Stimulated activated naive CD8-positive, alpha-beta T cell treated with anti-CD3 and anti-CD28 coated beads, Interleukin-15, Interleukin-2, amounts not matched to agents 100 ng/mL and 50 ng/mL, for 24 hours (primary cell): ENCODE measurements at regions not wholly inside any gene's neighbourhood (a gene's known extent, or its start where the extent isn't known, plus 50 kb on each side); places are given as distances from the start of the nearest gene placed in this dataset.

Source experiments
- H3K27ac Mint-ChIP-seq: one replicate; pipeline ENCODE4 v1.8.0; 2021; ENCODE audit warnings: mild to moderate bottlenecking, mixed read lengths
- H3K27me3 Mint-ChIP-seq: one replicate; pipeline ENCODE4 v1.8.0; 2021; ENCODE audit warnings: mixed read lengths
- H3K36me3 Mint-ChIP-seq: one replicate; pipeline ENCODE4 v1.8.0; 2021; ENCODE audit warnings: low read depth, mixed read lengths
- H3K4me1 Mint-ChIP-seq: one replicate; pipeline ENCODE4 v1.8.0; 2021; ENCODE audit warnings: low read depth, mixed read lengths
- H3K4me3 Mint-ChIP-seq: one replicate; pipeline ENCODE4 v1.8.0; 2021; ENCODE audit warnings: mild to moderate bottlenecking, mixed read lengths
- H3K9me3 Mint-ChIP-seq: one replicate; pipeline ENCODE4 v1.8.0; 2021; ENCODE audit warnings: mixed read lengths

DNA sequence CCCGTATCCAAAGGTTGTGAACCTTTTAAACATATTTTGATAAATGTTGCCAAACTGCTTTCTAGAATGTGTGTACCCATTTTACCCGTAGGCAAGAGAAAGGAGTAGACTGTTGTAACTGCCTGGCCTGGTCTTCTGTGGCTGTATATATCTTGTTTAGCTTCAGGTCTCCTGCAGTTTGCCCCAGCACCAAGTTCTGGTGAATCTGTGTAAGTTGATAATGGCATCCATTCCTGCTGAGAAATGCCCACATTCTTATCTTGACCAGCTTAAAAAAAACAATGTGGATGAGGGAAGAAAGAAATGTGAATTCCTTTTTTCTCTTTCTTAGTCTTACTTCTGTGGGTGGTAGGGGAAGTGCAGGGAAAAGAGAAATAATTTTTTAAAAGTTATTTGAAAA, 53.3 kb upstream of the TLE3 start:
- H3K36me3 Mint-ChIP-seq: no peaks in the 10 kb centered on the region
- H3K27me3 Mint-ChIP-seq: peaks cover 24% of the 10 kb centered on the region
- no peak overlapping the region for H3K27ac Mint-ChIP-seq
- H3K4me3 Mint-ChIP-seq: no peak overlapping the region
- H3K9me3 Mint-ChIP-seq: no peaks in the 10 kb centered on the region
- H3K4me1 Mint-ChIP-seq: no peaks in the 10 kb centered on the region

- Mint-ChIP-seq H3K27ac (no peak overlapping the region), H3K4me1 (no peaks in the 10 kb centered on the region), H3K36me3 (no peaks in the 10 kb centered on the region), H3K9me3 (no peaks in the 10 kb centered on the region), H3K27me3 (peaks cover 31% of the 10 kb centered on the region), H3K4me3 (no peak overlapping the region)
These were observed 52.7 kb upstream of the TLE3 start for GRCh38 chr15:70150405-70150747.

GRCh38 chr15:70149667-70150404, 52.1 kb upstream of the TLE3 start:
- no peak overlapping the region for H3K27ac Mint-ChIP-seq
- no peak overlapping the region for H3K4me3 Mint-ChIP-seq
- no peaks in the 10 kb centered on the region for H3K36me3 Mint-ChIP-seq
- no peaks in the 10 kb centered on the region for H3K9me3 Mint-ChIP-seq
- peaks cover 36% of the 10 kb centered on the region for H3K27me3 Mint-ChIP-seq
- H3K4me1 Mint-ChIP-seq: no peaks in the 10 kb centered on the region

DNA sequence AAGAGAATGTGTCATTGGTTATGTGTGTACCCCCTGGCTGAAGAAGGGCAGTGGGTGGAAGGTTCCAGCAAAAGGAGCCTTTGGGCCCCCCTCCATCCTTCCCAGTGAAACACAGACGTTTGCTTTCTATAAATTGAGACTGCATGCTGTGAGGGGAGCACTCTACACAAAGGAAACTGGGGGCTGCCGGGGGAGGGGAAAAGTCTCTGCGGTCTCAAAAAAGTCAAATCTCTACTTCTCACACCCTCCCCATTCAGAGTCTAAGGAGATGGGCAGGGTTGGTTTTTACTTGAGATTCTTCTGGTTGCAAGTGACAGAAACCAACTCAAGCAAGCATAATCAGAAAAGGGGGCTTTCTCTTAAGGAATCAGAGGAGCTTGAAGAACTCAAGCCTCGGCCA, 50.1 kb upstream of the TLE3 start:
- peaks cover 47% of the 10 kb centered on the region for H3K27me3 Mint-ChIP-seq
- H3K9me3 Mint-ChIP-seq: no peaks in the 10 kb centered on the region
- H3K36me3 Mint-ChIP-seq: no peaks in the 10 kb centered on the region
- no peak overlapping the region for H3K4me3 Mint-ChIP-seq
- H3K4me1 Mint-ChIP-seq: peaks cover 4% of the 10 kb centered on the region
- H3K27ac Mint-ChIP-seq: no peak overlapping the region
